ENCODE measurements at regions not wholly inside any gene's neighbourhood (a gene's known extent, or its start where the extent isn't known, plus 50 kb on each side); places are given as distances from the start of the nearest gene placed in this dataset.

DNA sequence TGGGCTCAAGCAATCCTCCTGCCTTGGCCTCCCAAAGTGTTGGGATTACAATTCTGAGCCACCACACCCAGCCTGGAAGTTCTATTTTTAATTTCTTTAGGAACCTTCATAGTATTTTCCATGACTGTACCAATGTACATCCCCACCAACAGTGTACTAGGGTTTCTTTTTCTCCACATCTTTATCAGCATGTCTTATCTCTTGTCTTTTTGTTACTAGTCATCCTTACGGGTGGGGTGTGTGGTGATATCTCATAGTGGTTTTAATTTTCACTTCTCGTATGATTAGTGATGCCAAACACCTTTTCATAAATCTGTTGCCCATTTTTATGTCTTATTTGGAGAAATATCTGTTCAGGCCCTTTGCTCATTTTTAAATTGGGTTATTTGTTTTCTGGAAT, 123.0 kb upstream of the MEF2C start:
- DNase-seq (ENCODE audit: low spot score) = no peak

DNA sequence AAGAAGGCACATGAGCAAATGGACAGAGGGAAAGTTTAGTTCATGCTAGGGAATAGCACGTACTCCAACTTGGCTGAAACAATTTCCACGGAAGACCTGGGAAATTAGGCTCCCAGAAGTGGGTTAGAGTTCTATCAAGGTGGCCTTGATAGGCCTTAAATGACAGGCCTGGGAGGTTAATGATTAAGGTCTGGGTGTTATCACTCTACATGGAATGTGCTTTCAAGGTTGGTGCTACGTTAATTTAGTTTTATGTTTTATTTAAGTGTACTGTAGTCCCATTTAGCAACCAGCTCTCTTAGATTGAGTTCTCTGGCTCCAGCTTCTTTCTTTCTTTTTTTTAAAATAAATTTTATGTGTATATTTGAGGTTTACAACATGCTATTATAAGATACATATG, 121.4 kb upstream of the MEF2C start:
- DNase-seq (ENCODE audit: low spot score) = no peak

DNA sequence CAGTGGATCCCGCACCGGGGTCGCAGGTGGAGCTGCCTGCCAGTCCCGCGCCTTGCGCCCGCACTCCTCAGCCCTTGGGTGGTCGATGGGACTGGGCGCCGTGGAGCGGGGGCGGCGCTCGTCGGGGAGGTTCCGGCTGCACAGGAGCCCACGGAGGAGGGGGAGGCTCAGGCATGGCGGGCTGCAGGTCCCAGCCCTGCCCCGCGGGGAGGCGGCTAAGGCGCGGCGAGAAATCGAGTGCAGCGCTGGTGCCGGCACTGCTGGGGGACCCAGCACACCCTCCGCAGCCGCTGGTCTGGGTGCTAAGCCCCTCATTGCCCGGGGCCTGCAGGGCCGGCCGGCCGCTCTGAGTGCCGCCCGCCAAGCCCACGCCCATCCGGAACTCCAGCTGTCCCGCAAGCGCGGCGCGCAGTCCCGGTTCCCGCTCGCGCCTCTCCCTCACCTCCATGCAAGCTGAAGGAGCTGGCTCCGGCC, 120.6 kb upstream of the MEF2C start:
- no peak for DNase-seq (ENCODE audit: low spot score)

DNA sequence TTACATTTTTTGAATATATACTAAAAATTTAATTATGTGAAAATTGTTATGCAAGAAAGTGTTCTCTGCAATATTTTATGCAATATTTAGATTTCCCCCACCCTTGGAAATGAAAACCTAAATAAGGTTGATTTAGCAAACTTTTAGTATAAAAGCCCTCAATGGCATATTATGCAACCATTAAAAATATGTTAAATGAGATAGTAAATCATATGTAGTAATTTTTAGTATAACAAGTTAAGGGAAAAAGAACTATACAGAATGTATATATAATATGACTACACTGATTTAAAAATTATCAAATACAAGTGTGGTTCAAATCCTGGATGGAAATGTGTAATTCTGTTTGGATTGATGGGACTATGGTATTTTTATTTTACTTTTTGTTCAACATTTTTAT, 116.9 kb upstream of the MEF2C start:
- no peak for DNase-seq (ENCODE audit: low spot score)

DNA sequence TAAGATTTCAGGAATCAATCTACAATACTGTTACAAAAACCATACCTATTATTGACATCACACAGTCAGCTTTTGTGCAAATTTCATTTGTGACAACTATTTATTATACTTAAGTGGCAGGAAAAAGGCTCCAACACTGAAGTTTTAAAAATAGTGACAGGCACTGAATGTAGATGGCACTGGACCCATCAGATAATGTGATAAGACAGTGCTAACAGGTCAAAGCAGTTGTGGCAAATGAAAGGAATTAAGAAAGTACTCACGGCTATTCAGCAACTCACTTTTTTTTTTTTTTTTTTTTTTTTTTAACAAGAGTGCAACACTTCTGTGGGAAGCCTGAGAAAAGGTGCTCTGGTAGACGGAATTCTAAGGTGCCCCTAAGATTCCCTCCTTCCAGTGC, 115.0 kb upstream of the MEF2C start:
- no peak for DNase-seq (ENCODE audit: low spot score)

DNA sequence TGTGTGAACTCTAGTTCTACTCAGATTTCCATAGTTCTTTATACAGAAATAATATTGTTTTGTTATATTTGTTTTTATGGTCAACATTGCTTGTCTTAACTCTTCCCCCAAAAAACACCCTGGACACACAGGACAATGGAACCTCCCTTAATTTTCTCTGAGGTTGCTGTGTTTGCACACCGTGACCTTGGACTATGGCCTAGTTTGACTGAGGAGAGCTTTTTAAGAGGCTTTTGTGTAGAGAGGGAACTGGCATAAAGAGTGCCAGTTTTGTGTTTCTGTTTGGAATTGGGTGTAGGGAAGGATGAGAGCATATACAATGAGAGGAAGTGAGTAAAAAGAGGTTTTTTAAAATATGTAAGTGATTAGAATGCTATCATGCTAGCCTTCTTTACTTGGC, 101.1 kb upstream of the MEF2C start:
- no peak for DNase-seq (ENCODE audit: low spot score)

DNA sequence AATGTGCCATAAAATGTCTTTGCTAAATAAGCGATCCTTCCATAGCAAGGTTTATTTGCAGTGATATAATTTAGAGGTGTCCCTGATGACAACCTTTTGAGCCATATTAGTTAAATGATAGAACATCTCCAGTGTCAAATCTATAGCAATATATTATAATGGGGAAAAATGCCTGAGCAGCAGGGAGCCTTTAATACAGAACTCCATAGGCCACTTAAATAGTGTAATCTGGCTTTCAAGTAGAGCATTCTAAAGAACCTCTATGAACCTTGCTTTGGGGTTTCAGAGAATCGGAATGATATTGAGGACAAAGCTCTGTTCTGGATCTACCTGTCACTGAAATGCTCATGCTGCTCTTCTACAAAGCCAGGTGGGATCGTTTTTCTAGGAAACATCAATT, 96.7 kb upstream of the MEF2C start:
- no peak for DNase-seq (ENCODE audit: low spot score)

DNA sequence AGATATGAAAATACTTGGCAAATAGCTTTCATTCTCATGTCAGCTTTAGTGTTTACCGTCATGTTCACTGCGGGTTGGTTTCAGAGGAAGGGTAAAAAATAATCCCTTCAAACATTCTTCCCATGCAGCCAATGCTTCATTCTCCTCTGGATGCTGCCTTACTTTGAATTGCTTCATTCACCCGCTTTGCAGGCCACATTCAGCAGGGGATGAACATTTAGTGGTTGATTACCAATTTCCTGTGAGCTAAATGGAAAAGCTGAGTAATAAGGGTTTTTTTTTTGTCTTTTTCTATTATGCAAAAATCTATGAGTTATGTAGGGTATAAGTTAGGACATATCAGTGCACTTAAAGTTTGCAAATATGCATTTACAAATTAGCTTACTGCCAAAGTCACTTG, 96.3 kb upstream of the MEF2C start:
- DNase-seq (ENCODE audit: low spot score) = no peak

DNA sequence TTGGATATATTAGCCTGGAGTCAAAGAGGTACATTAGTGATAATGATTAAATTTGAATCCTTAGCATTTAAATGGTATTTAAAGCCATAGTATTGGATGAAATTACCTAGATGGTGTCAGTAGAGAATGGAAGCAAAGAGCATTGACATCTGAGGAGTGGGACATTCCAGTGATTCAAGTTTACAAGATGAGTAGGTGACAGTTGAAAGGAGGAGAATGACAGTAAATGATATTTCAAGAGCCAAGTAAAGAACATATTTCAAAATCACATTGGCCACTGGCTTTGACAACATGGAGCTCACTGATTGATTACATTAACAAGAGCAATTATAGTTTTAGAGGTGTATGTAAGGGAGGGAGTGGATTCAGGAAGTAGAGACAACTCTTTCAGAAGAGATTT, 93.9 kb upstream of the MEF2C start:
- no peak for DNase-seq (ENCODE audit: low spot score)

DNA sequence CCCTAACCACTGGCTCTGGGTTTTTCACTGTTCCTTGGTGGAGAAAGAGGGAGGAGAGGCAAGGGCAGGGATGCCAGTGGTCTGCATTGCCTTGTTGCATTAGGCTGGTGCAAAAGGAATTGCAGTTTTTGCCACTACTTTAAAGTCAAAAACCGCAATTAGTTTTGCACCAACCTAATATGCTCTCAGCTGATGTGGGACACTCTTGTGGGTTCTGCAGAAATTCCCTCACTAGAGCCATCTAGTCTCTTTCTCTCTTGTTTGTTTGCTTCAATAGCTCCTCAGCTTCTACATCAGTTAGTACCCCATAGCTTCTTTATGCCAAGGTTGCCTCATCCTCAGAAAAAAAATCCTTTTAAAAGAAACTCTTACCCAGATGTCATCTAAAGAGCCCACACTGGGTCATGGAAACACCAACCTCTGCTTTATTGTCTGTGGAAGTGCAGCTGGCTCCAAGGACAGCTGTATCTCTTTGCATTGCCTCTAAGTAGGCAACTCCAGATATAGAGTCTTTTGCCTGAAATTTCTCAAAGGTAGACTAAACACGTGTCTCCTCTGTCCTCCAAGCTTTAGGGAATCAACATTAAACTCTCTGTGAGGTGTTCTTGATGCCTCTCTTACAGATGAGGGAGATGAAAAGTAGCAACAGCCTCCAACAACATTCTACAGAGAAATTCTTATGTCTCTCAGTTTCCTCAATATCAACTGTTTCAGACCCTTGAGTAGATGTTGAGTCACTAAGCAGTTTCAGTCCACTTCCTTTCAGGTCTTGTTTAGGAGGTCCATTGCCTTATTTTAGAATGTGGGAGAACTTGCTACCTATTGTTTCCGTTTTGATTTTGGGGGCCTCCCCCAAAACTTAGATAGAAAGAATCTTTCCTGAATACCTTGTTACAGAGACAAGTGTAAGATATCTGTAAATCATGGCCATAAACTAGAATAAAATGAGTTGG, 84.9 kb upstream of the MEF2C start:
- DNase-seq (ENCODE audit: low spot score) = no peak

DNA sequence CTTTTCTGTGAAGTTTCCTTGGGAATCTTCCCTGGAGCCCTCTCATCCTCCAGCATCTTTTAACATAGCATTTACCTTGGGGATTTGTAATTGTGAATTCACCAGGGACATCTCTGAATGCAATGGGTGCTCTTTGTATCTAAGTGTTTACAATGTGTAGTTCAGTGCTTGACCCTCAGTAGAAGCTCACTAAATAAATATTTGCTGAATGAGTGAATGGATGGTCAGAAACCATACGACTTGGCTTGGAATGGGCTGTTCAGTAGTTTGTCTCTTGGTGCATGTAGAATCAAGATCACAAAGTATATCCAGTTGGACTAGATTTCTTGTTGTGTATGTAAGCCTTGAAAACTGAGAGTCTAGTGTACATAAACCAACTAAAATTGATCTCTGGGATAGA, 81.8 kb upstream of the MEF2C start:
- DNase-seq (ENCODE audit: low spot score) = no peak

DNA sequence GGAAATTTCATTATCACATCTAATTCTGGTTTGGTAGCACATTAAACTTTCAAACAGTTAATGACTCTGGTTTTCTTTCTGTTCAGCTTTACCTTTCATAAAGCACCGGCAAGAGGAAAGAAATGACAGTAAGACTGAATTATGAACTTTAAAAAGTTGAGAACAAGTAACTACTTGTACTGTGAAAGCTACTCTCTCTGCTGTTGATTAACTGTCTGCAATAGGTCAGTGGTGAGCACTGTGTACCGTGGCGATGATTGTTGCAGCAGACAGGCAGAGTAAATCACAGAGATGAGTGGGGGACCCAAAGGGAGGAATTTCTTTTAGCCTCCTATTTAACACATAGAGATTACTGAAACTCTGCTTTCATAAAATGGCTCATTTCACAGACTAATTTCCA, 74.0 kb upstream of the MEF2C start:
- DNase-seq (ENCODE audit: low spot score) = no peak

DNA sequence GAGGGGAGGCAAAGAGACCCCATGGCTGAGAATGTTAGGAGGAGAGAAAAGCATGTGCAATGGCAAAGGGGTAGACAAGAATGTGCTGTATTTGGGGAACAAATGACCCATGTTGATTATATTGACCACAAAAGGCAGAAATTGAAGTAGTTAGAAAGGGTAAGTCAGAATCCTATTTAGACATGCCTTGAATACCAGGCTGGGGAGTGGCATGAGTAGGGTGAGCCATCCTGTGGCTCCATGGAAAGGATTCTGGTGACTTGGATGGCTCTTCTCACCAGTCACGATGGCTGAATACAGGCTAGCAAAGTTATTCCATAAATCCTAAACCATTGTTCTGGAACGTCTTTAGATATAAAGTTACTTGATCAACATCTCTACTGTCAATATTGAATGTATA, 73.4 kb upstream of the MEF2C start:
- DNase-seq (ENCODE audit: low spot score) = no peak

DNA sequence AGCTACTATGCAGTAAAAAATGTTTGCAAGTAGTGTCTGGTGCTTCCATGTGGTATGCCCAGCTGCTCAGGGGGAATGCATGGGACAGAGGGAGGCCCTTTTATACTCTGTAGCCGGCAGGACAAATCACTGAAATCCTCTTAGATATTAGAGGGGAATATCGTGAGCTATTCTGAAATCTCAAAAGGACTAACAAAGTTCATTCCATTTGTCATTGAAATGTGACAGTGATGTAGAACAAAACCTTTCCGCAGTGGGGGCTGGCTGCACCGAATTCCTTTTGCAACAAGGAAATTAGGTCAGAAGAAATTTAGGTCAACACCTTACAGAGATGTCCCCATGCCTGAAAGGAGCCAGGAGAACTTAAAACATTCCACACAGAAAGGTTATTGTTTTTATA, 72.4 kb upstream of the MEF2C start:
- DNase-seq (ENCODE audit: low spot score) = no peak

DNA sequence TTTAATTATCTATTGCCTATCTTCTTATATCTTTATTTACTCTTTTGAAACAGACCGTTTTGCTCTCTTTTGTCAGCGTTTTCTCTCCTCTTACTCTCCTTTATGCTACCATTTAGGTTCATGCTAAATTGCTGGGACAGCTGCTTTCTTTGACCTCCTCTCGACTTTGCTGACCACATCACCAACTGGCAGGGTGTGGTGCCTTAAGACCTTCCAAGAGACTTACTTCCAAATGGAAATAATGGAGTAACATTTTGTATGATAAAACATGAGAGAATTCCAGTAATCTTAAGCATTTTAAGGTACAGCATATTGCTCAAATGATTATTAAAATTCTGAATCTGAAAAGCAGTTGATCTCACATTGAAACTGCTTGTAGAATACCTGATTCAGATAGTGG, 71.5 kb upstream of the MEF2C start:
- no peak for DNase-seq (ENCODE audit: low spot score)

DNA sequence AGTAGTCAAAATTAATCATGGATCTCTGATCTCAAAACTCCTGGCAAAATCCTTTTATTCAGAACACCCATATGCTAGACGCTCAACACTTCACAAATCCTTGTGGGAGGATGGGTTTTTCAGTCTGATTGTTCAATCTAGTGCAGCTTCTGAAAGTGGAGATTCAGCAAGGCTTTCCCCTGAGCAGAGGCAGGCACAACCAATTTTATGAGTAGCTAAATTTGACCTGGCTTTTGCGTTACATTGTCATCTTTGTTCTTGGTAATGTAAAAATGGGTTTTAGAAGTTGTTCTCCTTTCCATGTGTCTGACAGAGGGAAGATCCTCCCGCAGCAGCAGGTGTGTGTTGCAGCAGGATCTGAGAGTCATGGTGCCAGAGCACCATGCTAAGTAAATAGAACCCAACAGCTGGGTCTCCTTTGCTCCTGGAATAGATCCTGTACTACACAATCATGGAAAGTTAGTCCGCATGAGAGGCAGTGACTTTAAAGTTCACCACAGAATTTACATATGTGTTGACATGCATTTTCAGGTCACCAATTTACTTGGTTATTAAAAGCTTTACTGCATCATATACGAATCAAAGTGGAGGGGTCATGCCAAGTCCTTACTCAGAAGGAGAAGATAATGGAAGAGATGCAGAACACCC, 70.1 kb upstream of the MEF2C start:
- DNase-seq (ENCODE audit: low spot score) = no peak

DNA sequence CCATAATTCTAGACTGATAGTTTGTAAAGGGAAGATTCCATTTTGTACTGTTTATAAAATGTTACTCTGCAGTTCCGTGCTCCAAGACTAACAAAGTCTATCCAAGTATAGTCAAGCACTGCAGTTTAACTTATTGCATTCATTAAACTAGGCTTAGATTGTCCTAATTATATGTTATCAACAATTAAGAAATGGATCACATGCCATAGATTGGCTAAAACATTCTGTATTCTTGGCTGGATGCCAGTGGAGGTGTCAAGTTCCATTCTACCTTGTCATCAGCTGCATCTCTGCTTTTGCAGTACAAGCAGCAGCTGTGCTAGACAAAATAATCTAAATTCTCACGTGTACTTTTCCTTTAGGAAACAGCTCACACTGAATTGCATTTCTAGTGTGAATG, 69.4 kb upstream of the MEF2C start:
- DNase-seq (ENCODE audit: low spot score) = no peak

DNA sequence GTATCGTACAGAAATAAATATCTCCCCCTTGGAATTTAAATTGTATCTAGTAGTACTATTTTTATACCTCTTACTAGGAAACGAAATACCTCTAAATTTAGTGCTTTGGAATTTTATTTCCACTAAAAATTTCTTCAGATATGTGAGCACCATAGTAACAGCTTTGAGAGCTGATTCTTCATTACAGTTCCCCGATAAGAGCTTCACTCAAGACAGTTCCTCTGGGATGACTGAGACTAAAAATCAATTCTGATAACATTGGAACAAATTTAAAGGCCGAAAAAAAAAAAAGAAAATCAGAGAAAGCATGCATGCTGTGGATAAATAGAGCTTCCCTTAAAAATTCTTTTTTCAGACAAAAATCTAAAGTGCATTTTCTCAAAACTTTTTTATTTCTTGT, 68.5 kb upstream of the MEF2C start:
- DNase-seq (ENCODE audit: low spot score) = no peak

DNA sequence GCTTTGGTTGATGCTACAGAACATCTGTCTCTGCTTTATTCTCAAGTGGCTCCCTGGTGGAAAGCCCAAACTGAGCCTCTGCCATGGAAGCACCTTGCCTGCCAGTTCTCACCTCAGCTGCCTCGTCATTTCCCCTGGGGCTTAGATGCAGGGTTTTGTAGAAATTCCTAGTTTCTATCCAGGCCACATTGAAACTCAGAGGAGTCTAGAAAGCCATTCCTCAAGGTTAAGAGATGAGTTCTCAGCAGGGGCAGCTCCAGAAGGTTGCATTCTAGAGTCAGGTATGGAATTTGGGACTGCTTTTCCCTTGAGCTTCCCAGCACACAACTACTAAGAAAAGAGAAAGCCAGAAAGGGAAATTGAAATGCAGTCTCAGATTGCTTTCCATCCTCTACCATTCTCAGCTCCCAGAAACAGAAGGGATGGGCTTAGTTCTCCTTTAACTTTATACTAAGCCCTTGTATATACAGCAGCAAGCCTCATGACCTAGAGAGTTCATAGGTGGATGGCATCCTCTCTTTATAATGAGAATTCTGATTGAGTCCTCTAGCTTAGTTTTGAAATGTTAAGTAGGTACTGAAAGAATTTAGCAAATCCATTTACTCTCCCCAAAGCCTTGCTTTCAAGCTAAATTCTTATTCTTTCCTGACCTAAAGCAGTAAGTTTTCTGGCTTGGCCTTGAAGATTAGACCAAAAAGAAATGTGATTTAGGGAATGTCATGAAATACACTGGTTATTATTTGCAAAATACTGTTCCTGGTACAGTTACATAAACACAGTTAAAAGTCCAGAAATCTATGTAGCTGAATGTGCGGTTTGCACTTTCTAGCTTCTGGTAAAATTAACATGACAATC, 66.0 kb upstream of the MEF2C start:
- DNase-seq (ENCODE audit: low spot score) = no peak

DNA sequence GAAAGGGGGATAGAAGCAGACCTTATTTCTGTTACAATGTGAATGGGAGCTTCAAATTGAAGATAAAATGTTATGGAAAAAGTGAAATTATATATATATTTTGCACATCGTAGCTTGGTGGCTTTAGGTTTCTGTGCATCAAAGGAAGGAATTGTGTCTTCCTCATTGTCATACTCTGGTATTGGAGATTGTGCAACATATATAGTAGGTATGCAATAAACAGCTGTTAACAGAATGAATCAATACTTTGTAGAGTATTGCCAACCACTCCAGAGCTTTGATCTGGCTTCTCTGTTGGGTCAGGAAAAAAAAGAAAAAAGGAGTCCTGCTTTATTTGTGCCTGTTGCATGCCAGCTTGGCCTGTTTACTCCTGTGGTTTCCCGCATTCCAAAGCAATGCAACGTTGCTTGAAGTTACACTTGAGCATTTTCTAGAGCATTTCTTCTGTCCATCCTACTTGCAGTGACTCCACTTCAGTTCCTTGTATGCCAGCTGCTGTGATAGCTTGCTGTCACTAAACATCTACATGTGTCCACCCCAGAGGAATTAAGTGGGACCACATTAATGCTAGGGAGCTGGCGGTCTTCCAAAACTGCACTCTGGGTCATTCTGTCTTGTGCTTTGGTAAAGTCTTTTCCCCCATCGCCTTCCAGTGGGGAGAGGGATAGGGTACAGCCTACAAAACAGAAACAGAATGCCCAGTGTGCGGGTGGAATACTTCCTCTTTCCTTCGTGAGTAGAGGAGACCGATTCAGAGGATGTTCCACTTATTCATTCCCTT, 62.0 kb upstream of the MEF2C start:
- DNase-seq (ENCODE audit: low spot score) = no peak

DNA sequence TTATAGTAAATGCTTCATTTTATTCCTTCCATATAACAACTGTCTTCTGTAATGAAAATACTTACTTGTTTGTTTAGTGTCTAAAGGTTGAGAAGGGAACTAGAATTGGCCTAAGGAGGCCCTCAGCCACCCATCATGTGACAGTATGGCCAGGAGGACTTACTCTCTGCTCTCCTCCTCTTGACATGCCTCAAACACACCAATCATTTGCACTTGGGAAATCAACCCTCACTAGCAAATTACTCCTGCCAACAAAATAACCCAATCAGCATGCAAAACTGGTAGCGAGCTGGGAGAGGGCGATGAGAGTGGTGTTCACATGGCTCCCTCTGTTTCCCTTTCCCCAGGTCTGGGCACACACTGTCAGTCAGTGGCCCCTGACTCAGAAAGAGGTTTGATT, 58.6 kb upstream of the MEF2C start:
- DNase-seq (ENCODE audit: low spot score) = no peak

Measured in mesenteric fat pad (tissue), 1 donor.